GM12878 (cell line): ENCODE measurements at regions not wholly inside any gene's neighbourhood (a gene's known extent, or its start where the extent isn't known, plus 50 kb on each side); places are given as distances from the start of the nearest gene placed in this dataset.

Experiments used
- ATAC-seq: fragments of 200-7000 bp; cut with Tn5 transposase; 3 replicates; pipeline ENCODE4 v1.9.1; 2020; ENCODE audit warnings: mild to moderate bottlenecking, moderate library complexity
- BruUV-seq: library from RNA; stranded (reverse); fragments of 400-500 nt; replicated peaks from 2 replicates; lab custom pipeline; 2021; lab: Mats Ljungman, UMichigan
- CTCF ChIA-PET: fragments of 300-600 bp; sonication (Branson Sonifier 250); formaldehyde crosslinking; extraction: SDS; loops from one replicate; lab custom pipeline; 2021; ENCODE audit warnings: inconsistent platforms; lab: Yijun Ruan, JAX
- POLR2A ChIA-PET: fragments of 350-600 bp; formaldehyde crosslinking; extraction: SDS; loops from one replicate; lab custom pipeline; 2021; ENCODE audit warnings: inconsistent platforms; lab: Charles Lee
- RAD21 ChIA-PET: fragments of 300-600 bp; sonication (Branson Sonifier 250); formaldehyde crosslinking; loops from one replicate; lab custom pipeline; 2023; ENCODE audit warnings: antibody characterized with exemption; ENCODE audit not compliant: unreplicated experiment; lab: Charles Lee
- SMC1A ChIA-PET: fragments of 300-600 bp; sonication (Branson Sonifier 250); formaldehyde crosslinking; loops from one replicate; lab custom pipeline; 2023; ENCODE audit not compliant: unreplicated experiment, uncharacterized antibody; lab: Charles Lee
- DNase-seq: peaks from one replicate; pipeline ENCODE4 v3.0.0-alpha.2; 2011; ENCODE audit warnings: low read depth, low spot score
- FAIRE-seq: peaks from 3 replicates; lab custom pipeline; 2011; peaks lifted over from hg19 to GRCh38; lab: Jason Lieb, UNC
- H2AFZ ChIP-seq: 2 replicates; pipeline ENCODE4 v1.6.0; 2011; ENCODE audit warnings: low read depth, low read length, control low read depth; ENCODE audit not compliant: control insufficient read depth
- H3K27ac ChIP-seq: 2 replicates; pipeline ENCODE4 v1.5.1; 2011; ENCODE audit warnings: control low read depth; ENCODE audit not compliant: control insufficient read depth, insufficient read depth
- H3K27me3 ChIP-seq, 2 experiments: replicated peaks in 1 of 2; 2 replicates each; pipeline versions ENCODE4 v1.6.0 to v1.6.1; 2011; ENCODE audit warnings: low read length in 1 of 2; ENCODE audit not compliant: control insufficient read depth in 2 of 2, insufficient read depth in 2 of 2
- H3K36me3 ChIP-seq, 2 experiments: 2 replicates each; pipeline ENCODE4 v1.5.1; 2011; ENCODE audit warnings: low read length in 1 of 2; ENCODE audit not compliant: control insufficient read depth in 2 of 2, insufficient read depth in 2 of 2
- H3K4me1 ChIP-seq: 2 replicates; pipeline ENCODE4 v1.6.1; 2011; ENCODE audit warnings: mild to moderate bottlenecking, low read length, moderate library complexity, mixed read lengths; ENCODE audit not compliant: control insufficient read depth, insufficient read depth
- H3K4me2 ChIP-seq: 2 replicates; pipeline ENCODE4 v1.6.0; 2011; ENCODE audit warnings: control low read depth; ENCODE audit not compliant: control insufficient read depth, insufficient read depth
- H3K4me3 ChIP-seq: fragments of 200-600 bp; sonication (generic); 2 replicates; pipeline ENCODE4 v1.5.1; 2016
- H3K79me2 ChIP-seq: 2 replicates; pipeline ENCODE4 v1.6.0; 2011; ENCODE audit warnings: low read length; ENCODE audit not compliant: control insufficient read depth, insufficient read depth
- H3K9ac ChIP-seq: 2 replicates; pipeline ENCODE4 v1.8.0; 2011; ENCODE audit warnings: low read length, control low read depth, mixed read lengths; ENCODE audit not compliant: control insufficient read depth, insufficient read depth
- H3K9me3 ChIP-seq: replicated peaks from 3 replicates; pipeline ENCODE4 v1.5.1; 2011; ENCODE audit warnings: mild to moderate bottlenecking, low read length; ENCODE audit not compliant: control insufficient read depth, insufficient read depth
- H4K20me1 ChIP-seq: 2 replicates; pipeline ENCODE4 v1.6.0; 2011; ENCODE audit not compliant: control insufficient read depth, insufficient read depth
- BMI1 ChIP-seq: fragments of 450-650 bp; IDR thresholded peaks from 2 replicates; pipeline ENCODE4 v1.6.1; 2016; ENCODE audit warnings: mild to moderate bottlenecking, moderate library complexity, borderline replicate concordance
- CBX3 ChIP-seq: fragments of 200-600 bp; sonication (generic); IDR thresholded peaks from 2 replicates; pipeline ENCODE4 v1.6.1; 2016; ENCODE audit warnings: low read depth, borderline replicate concordance
- DPF2 ChIP-seq: fragments of 450-650 bp; IDR thresholded peaks from 2 replicates; pipeline ENCODE4 v1.6.1; 2017; ENCODE audit warnings: mild to moderate bottlenecking
- JUNB ChIP-seq: IDR thresholded peaks from 2 replicates; pipeline ENCODE4 v1.6.1; 2016; ENCODE audit warnings: antibody characterized with exemption, mild to moderate bottlenecking
- MEF2B ChIP-seq: fragments of 450-650 bp; IDR thresholded peaks from 2 replicates; pipeline ENCODE4 v1.6.1; 2018; ENCODE audit warnings: mild to moderate bottlenecking, moderate library complexity; ENCODE audit not compliant: partially characterized antibody, poor library complexity, severe bottlenecking
- MTA2 ChIP-seq: fragments of 450-650 bp; IDR thresholded peaks from 2 replicates; pipeline ENCODE4 v1.6.1; 2016; ENCODE audit warnings: low read depth, mild to moderate bottlenecking, moderate library complexity
- POU2F2 ChIP-seq: IDR thresholded peaks from 3 replicates; pipeline ENCODE4 v1.6.1; 2011; ENCODE audit warnings: low read depth, mild to moderate bottlenecking, low read length, borderline replicate concordance
- RELA ChIP-seq: fragments of 450-650 bp; IDR thresholded peaks from 2 replicates; pipeline ENCODE4 v1.8.0; 2014; ENCODE audit warnings: borderline replicate concordance; ENCODE audit not compliant: partially characterized antibody
- USF1 ChIP-seq: IDR thresholded peaks from 2 replicates; pipeline ENCODE4 v1.6.1; 2011; ENCODE audit warnings: borderline replicate concordance, low read depth, mild to moderate bottlenecking, moderate library complexity, mixed read lengths, low read length; ENCODE audit not compliant: insufficient read depth; ENCODE audit errors: extremely low read length
- ZNF207 ChIP-seq: fragments of 450-650 bp; IDR thresholded peaks from 2 replicates; pipeline ENCODE4 v1.6.1; 2014; ENCODE audit warnings: antibody characterized with exemption, mild to moderate bottlenecking, borderline replicate concordance
- ZNF622 ChIP-seq: fragments of 450-650 bp; IDR thresholded peaks from 2 replicates; pipeline ENCODE4 v1.6.1; 2017; ENCODE audit warnings: mild to moderate bottlenecking, inconsistent platforms
- WGBS: methylation state at CpG from one replicate; pipeline ENCODE4 v1.1.6; 2016; ENCODE audit warnings: low lambda C conversion rate; ENCODE audit not compliant: insufficient replicate concordance, insufficient coverage; ENCODE audit errors: missing lambda C conversion rate; 5-methylcytosine and 5-hydroxymethylcytosine counted together
- in situ Hi-C: fragments of 300-500 bp; cut with MboI; formaldehyde crosslinking; loops from 9 replicates; pipeline ENCODE4 v1.14.3; 2018; ENCODE audit warnings: mixed read lengths
- intact Hi-C: fragments of 100-400 bp; cut with micrococcal nuclease; formaldehyde crosslinking; loops from one replicate; pipeline ENCODE4 v1.14.2; 2022; ENCODE audit not compliant: unreplicated experiment
- TF ChIP-seq, protein P1 (sequence below): IDR thresholded peaks from 2 replicates; pipeline ENCODE4 v1.6.1; 2011; ENCODE audit warnings: borderline replicate concordance, low read depth, mild to moderate bottlenecking, moderate library complexity, low read length; ENCODE audit not compliant: insufficient read depth, poor library complexity, severe bottlenecking

GRCh38 chr1:79815115-79815514, 808.6 kb upstream of the ADGRL4 start:
- CTCF ChIA-PET: no interaction called here
- H3K4me1 ChIP-seq: no peaks in the 10 kb centered on the region
- no peak overlapping the region for H3K27ac ChIP-seq
- H3K4me3 ChIP-seq: no peak overlapping the region
- POLR2A ChIA-PET: no interaction called here
- in situ Hi-C loops: no loop called here
- DNase-seq (no peak), FAIRE-seq (no peak), ATAC-seq (no peak)
- H3K27me3 ChIP-seq: no peaks in the 10 kb centered on the region
- 7% methylated on average over 3 of the region's 3 CpGs for WGBS
- H3K9me3 ChIP-seq: no peaks in the 10 kb centered on the region
- RAD21 ChIA-PET: no interaction called here
- no peaks in the 10 kb centered on the region for H3K36me3 ChIP-seq
- BruUV-seq: no TSS peak
- no peaks in the 10 kb centered on the region for H4K20me1 ChIP-seq
- no peak overlapping the region for H3K4me2 ChIP-seq
- no peak overlapping the region for H3K9ac ChIP-seq
- H2AFZ ChIP-seq: no peak overlapping the region
- TF ChIP-seq MEF2B: no peak
- TF ChIP-seq, protein P1, sequence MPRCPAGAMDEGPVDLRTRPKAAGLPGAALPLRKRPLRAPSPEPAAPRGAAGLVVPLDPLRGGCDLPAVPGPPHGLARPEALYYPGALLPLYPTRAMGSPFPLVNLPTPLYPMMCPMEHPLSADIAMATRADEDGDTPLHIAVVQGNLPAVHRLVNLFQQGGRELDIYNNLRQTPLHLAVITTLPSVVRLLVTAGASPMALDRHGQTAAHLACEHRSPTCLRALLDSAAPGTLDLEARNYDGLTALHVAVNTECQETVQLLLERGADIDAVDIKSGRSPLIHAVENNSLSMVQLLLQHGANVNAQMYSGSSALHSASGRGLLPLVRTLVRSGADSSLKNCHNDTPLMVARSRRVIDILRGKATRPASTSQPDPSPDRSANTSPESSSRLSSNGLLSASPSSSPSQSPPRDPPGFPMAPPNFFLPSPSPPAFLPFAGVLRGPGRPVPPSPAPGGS: no peak
- TF ChIP-seq RELA: no peak
- TF ChIP-seq ZNF622: no peak
- H3K79me2 ChIP-seq: no peaks in the 10 kb centered on the region
- intact Hi-C loops: no loop called here
- SMC1A ChIA-PET: interaction anchor here (1.1 kb wide), 1 partner anchor 24 kb away, joined by 4 read pairs; no protein-coding TSS in a partner anchor

DNA sequence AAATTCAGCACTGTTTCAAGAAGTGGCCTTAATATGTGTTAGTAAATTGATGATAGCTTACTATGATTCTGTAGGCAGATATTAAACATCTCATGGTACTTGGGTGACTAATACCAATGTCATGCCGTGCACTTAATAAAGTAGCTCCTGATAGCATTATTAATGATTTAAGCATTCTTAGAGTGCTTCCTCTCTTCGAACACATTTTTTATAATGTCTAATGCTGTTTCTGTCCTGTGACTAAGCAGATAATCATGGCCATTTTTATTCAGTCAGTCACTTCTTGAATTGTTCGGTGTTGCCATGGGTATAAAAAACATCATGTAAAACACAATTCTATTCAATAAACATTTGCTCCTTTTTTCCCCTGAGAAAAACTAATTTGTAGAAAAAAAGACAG, 804.6 kb upstream of the ADGRL4 start:
- no peak for DNase-seq
- ChIA-PET SMC1A (no interaction called here), CTCF (no interaction called here), RAD21 (no interaction called here), POLR2A (no interaction called here)
- Histone ChIP-seq H3K4me1 (no peaks in the 10 kb centered on the region), H3K79me2 (no peaks in the 10 kb centered on the region), H4K20me1 (no peaks in the 10 kb centered on the region), H3K4me2 (no peak overlapping the region), H3K27me3 (no peaks in the 10 kb centered on the region), H2AFZ (no peak overlapping the region), H3K9ac (no peak overlapping the region), H3K27ac (no peak overlapping the region), H3K4me3 (no peak overlapping the region), H3K36me3 (no peaks in the 10 kb centered on the region), H3K9me3 (no peaks in the 10 kb centered on the region; the same call in 2 of the 3 replicates)
- ATAC-seq: no peak
- no peak for FAIRE-seq
- no peak for TF ChIP-seq BMI1
- no peak for TF ChIP-seq DPF2
- TF ChIP-seq JUNB: no peak
- TF ChIP-seq ZNF207: no peak
- TF ChIP-seq USF1: no peak
- no peak for TF ChIP-seq MTA2
- no peak for TF ChIP-seq CBX3
- no peak for TF ChIP-seq POU2F2
- 17% methylated on average over 3 of the region's 3 CpGs for WGBS
- in situ Hi-C loops (no loop called here), intact Hi-C loops (no loop called here)
- no TSS peak for BruUV-seq
